Lower lobe of right lung (tissue), 2 donors: ENCODE measurements at regions not wholly inside any gene's neighbourhood (a gene's known extent, or its start where the extent isn't known, plus 50 kb on each side); places are given as distances from the start of the nearest gene placed in this dataset.

Source experiments
- ATAC-seq, 2 donors: fragments of 200-7000 bp; cut with Tn5 transposase; one replicate each; pipeline ENCODE4 v1.9.1; 2020 to 2022; ENCODE audit warnings: mild to moderate bottlenecking in 2 of 2, moderate library complexity in 2 of 2
- DNase-seq: peaks from one replicate; pipeline ENCODE4 v3.0.0-alpha.2; 2020
- H3K27ac ChIP-seq: fragments of 200-600 bp; one replicate; pipeline ENCODE4 v1.8.0; 2022
- H3K27me3 ChIP-seq: fragments of 200-600 bp; one replicate; pipeline ENCODE4 v1.8.0; 2022; ENCODE audit warnings: low read depth
- H3K36me3 ChIP-seq: fragments of 200-600 bp; one replicate; pipeline ENCODE4 v1.8.0; 2022; ENCODE audit warnings: mild to moderate bottlenecking
- H3K4me1 ChIP-seq: fragments of 200-600 bp; one replicate; pipeline ENCODE4 v1.8.0; 2022
- H3K4me3 ChIP-seq: fragments of 200-600 bp; one replicate; pipeline ENCODE4 v1.8.0; 2022; ENCODE audit warnings: mild to moderate bottlenecking
- H3K9me3 ChIP-seq: fragments of 200-600 bp; one replicate; pipeline ENCODE4 v1.8.0; 2022
- intact Hi-C: fragments of 100-400 bp; cut with DNase I; formaldehyde crosslinking; loops from one replicate; pipeline ENCODE4 v1.11.0; 2022
- TF ChIP-seq, protein P1 (sequence below): fragments of 200-600 bp; IDR thresholded peaks from one replicate; pipeline ENCODE4 v1.8.0; 2022; ENCODE audit warnings: antibody characterized with exemption, mild to moderate bottlenecking
- donor health status: DM: no; HTN: yes; CAD: no; lungs with severe emphysema.

DNA sequence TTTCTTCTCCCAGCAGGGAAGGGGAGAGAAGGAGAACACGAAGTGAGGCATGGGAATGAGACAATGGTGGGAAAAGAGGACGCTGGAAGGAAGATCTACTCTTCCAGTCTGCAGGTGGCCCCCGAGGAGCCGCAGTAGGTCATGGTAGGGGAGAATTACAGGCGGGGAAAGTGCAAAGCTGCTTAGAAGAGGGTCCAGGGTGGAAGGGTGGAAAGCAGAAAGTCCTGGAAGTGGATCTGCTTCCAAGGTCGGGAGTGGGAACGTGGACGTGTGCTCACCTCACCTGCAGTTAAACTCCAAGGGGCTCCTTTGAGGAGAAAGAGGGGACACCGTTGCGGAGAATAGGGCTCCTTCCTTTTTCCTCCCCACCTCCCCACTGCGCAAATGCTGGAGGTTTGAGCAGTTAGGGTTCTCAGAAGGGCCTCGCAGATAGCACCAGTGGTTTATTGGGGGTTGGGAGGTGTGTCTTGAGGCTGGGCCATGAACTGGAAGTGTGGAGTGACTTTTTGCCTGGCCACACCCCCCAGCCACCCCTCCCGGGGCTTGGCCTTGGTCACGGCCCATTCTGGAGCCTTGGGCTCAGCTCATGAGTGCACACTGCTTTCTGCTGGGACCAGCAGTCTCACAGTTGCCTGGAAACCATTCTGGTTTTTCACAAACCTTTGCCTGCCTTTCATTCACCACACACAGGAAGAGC lies 100.4 kb upstream of the MLN start:
- H3K27ac ChIP-seq: peak overlapping the region; percentile 24
- no peaks in the 10 kb centered on the region for H3K9me3 ChIP-seq
- no peaks in the 10 kb centered on the region for H3K36me3 ChIP-seq
- H3K4me3 ChIP-seq: no peak overlapping the region
- peaks cover 6% of the 10 kb centered on the region for H3K27me3 ChIP-seq
- intact Hi-C loops: no loop called here
- peaks cover 8% of the 10 kb centered on the region for H3K4me1 ChIP-seq
- peak; percentile 34 for DNase-seq
- peak; percentile 67 for ATAC-seq
- TF ChIP-seq, protein P1, sequence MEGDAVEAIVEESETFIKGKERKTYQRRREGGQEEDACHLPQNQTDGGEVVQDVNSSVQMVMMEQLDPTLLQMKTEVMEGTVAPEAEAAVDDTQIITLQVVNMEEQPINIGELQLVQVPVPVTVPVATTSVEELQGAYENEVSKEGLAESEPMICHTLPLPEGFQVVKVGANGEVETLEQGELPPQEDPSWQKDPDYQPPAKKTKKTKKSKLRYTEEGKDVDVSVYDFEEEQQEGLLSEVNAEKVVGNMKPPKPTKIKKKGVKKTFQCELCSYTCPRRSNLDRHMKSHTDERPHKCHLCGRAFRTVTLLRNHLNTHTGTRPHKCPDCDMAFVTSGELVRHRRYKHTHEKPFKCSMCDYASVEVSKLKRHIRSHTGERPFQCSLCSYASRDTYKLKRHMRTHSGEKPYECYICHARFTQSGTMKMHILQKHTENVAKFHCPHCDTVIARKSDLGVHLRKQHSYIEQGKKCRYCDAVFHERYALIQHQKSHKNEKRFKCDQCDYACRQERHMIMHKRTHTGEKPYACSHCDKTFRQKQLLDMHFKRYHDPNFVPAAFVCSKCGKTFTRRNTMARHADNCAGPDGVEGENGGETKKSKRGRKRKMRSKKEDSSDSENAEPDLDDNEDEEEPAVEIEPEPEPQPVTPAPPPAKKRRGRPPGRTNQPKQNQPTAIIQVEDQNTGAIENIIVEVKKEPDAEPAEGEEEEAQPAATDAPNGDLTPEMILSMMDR: no peak

- DNase-seq: no peak
- peaks cover 8% of the 10 kb centered on the region for H3K4me1 ChIP-seq
- intact Hi-C loops: no loop called here
These were observed 99.8 kb upstream of the MLN start for GRCh38 chr6:33903579-33903978.

GRCh38 chr6:33902457-33902853 lies 98.7 kb upstream of the MLN start:
- Histone ChIP-seq H3K36me3 (no peaks in the 10 kb centered on the region), H3K4me3 (no peak overlapping the region), H3K9me3 (no peaks in the 10 kb centered on the region), H3K4me1 (peaks cover 8% of the 10 kb centered on the region), H3K27me3 (peaks cover 6% of the 10 kb centered on the region), H3K27ac (no peak overlapping the region)
- intact Hi-C loops: no loop called here
- TF ChIP-seq, protein P1: no peak
- no peak for DNase-seq
- no peak for ATAC-seq

More at GRCh38 chr6:33903579-33903978, 99.8 kb upstream of the MLN start:
- Histone ChIP-seq H3K36me3 (no peaks in the 10 kb centered on the region), H3K9me3 (no peaks in the 10 kb centered on the region), H3K27me3 (peaks cover 6% of the 10 kb centered on the region), H3K27ac (no peak overlapping the region), H3K4me3 (no peak overlapping the region)
- no peak for ATAC-seq
- TF ChIP-seq, protein P1: no peak

GRCh38 chr6:33901822-33902456 lies 98.1 kb upstream of the MLN start:
- Histone ChIP-seq H3K9me3 (no peaks in the 10 kb centered on the region), H3K27me3 (peaks cover 6% of the 10 kb centered on the region), H3K4me1 (peaks cover 13% of the 10 kb centered on the region), H3K36me3 (no peaks in the 10 kb centered on the region), H3K27ac (no peak overlapping the region), H3K4me3 (no peak overlapping the region)
- no peak for ATAC-seq
- no peak for DNase-seq
- TF ChIP-seq, protein P1: no peak
- intact Hi-C loops: no loop called here

- no peak for ATAC-seq
- Histone ChIP-seq H3K27ac (no peak overlapping the region), H3K9me3 (no peaks in the 10 kb centered on the region), H3K27me3 (peaks cover 6% of the 10 kb centered on the region), H3K4me3 (no peak overlapping the region), H3K4me1 (peaks cover 9% of the 10 kb centered on the region), H3K36me3 (no peaks in the 10 kb centered on the region)
- TF ChIP-seq, protein P1: no peak
- intact Hi-C loops: no loop called here
- DNase-seq: no peak
These were observed 95.0 kb upstream of the MLN start for GRCh38 chr6:33898771-33899170.
